ENCODE measurements at regions not wholly inside any gene's neighbourhood (a gene's known extent, or its start where the extent isn't known, plus 50 kb on each side); places are given as distances from the start of the nearest gene placed in this dataset.

DNA sequence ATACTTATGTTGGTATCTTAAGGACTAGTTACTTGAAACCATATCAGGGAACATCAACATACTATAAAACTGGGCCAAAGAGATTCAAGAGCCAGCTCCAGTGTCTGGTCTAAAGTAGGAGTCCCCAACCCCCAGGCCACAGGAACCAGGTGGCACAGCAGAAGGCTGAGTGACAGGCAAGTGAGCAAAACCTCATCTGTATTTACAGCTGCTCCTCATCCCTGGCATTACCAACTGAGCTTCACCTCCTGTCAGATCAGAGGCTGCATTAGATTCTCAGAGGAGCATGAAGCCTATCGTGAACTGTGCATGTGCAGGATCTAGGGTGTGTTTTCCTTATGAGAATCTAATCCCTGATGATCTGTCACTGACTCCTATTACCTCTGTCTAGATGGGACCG lies 581.6 kb upstream of the CDH9 start:
- no peaks in the 10 kb centered on the region for H3K36me3 Mint-ChIP-seq (ENCODE audit: low read depth)
- no peak overlapping the region for H3K4me3 Mint-ChIP-seq
- peaks cover 41% of the 10 kb centered on the region for H3K9me3 Mint-ChIP-seq
- no peak overlapping the region for H3K27ac Mint-ChIP-seq
- DNase-seq (ENCODE audit: low spot score): no peak
- H3K4me1 Mint-ChIP-seq (ENCODE audit: low read depth): no peaks in the 10 kb centered on the region
- no peaks in the 10 kb centered on the region for H3K27me3 Mint-ChIP-seq (ENCODE audit: low read depth)

DNA sequence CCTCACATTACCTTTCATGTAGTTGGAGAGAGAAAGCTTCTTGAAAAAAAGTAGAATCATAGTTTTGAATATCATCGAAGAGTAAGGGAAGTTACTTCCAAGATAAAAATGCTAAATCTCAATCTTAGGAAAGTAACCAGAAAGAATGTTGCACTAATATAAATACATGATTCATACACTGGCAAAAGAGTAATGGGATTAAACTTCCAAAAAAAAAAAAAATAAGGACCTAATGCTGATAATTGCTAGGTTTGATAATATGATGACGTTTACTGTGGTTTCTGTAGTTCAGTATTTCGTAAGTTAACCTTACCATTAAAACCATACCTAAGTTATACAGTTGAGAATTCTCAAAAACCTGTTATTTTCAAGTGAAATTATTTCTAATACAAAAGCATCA lies 573.8 kb upstream of the CDH9 start:
- Mint-ChIP-seq H3K27me3 (ENCODE audit: low read depth) (no peaks in the 10 kb centered on the region), H3K27ac (no peak overlapping the region), H3K9me3 (peaks cover 25% of the 10 kb centered on the region), H3K4me1 (ENCODE audit: low read depth) (no peaks in the 10 kb centered on the region), H3K4me3 (no peak overlapping the region), H3K36me3 (ENCODE audit: low read depth) (no peaks in the 10 kb centered on the region)
- no peak for DNase-seq (ENCODE audit: low spot score)

GRCh38 chr5:27608992-27609391 lies 570.6 kb upstream of the CDH9 start:
- H3K36me3 Mint-ChIP-seq (ENCODE audit: low read depth): no peaks in the 10 kb centered on the region
- no peak for DNase-seq (ENCODE audit: low spot score)
- no peaks in the 10 kb centered on the region for H3K27me3 Mint-ChIP-seq (ENCODE audit: low read depth)
- no peak overlapping the region for H3K4me3 Mint-ChIP-seq
- no peaks in the 10 kb centered on the region for H3K4me1 Mint-ChIP-seq (ENCODE audit: low read depth)
- peaks cover 16% of the 10 kb centered on the region for H3K9me3 Mint-ChIP-seq
- no peak overlapping the region for H3K27ac Mint-ChIP-seq

GRCh38 chr5:27598576-27598975 lies 560.2 kb upstream of the CDH9 start:
- Mint-ChIP-seq H3K27me3 (ENCODE audit: low read depth) (no peaks in the 10 kb centered on the region), H3K4me3 (no peak overlapping the region), H3K27ac (no peak overlapping the region), H3K4me1 (ENCODE audit: low read depth) (no peaks in the 10 kb centered on the region), H3K36me3 (ENCODE audit: low read depth) (no peaks in the 10 kb centered on the region), H3K9me3 (peaks cover 39% of the 10 kb centered on the region)
- DNase-seq (ENCODE audit: low spot score): no peak

DNA sequence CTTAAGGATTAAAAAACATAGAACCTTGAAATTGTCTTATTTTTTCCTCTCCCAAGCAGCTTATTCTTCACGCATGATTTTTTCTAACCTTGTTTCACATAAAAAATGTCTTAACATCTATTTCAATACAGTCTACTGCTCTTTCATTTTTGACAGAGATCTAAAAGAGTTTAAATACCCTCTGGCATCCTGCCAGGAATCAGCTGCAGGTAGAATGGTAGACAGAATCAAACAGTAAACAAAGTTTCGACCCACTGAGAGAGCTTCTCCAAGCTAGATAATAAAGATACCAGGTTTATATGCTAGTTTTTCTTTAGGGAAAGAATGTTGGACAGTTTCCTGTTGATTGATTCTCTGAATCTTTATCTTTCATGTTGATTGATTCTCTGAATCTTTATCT lies 555.8 kb upstream of the CDH9 start:
- no peaks in the 10 kb centered on the region for H3K36me3 Mint-ChIP-seq (ENCODE audit: low read depth)
- no peaks in the 10 kb centered on the region for H3K27me3 Mint-ChIP-seq (ENCODE audit: low read depth)

DNA sequence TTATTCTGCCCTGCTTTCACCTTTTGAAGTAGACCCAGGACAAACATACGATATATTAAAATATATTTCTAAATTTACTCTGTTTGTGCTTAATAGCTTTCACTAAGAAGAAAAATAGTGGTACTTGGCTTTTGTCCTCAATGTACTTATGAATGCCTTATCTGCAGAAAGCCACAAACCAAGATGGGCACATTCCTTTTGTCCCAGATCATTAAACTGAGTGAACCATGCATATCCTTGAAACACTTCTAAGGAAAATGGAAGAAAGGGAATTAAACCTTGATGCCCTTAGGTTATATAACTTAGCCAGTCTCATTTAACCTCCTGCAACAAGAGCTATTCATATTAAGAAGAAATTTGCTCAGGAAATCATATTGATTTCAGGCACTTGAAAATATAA lies 553.8 kb upstream of the CDH9 start:
- no peaks in the 10 kb centered on the region for H3K4me1 Mint-ChIP-seq (ENCODE audit: low read depth)
- DNase-seq (ENCODE audit: low spot score): no peak
- no peak overlapping the region for H3K4me3 Mint-ChIP-seq
- peaks cover 51% of the 10 kb centered on the region for H3K9me3 Mint-ChIP-seq
- no peak overlapping the region for H3K27ac Mint-ChIP-seq
- no peaks in the 10 kb centered on the region for H3K27me3 Mint-ChIP-seq (ENCODE audit: low read depth)
- no peaks in the 10 kb centered on the region for H3K36me3 Mint-ChIP-seq (ENCODE audit: low read depth)

More for the DNA sequence above, 555.8 kb upstream of the CDH9 start:
- H3K4me1 Mint-ChIP-seq (ENCODE audit: low read depth): no peaks in the 10 kb centered on the region
- H3K9me3 Mint-ChIP-seq: peaks cover 38% of the 10 kb centered on the region
- no peak for DNase-seq (ENCODE audit: low spot score)
- H3K27ac Mint-ChIP-seq: no peak overlapping the region
- no peak overlapping the region for H3K4me3 Mint-ChIP-seq

DNA sequence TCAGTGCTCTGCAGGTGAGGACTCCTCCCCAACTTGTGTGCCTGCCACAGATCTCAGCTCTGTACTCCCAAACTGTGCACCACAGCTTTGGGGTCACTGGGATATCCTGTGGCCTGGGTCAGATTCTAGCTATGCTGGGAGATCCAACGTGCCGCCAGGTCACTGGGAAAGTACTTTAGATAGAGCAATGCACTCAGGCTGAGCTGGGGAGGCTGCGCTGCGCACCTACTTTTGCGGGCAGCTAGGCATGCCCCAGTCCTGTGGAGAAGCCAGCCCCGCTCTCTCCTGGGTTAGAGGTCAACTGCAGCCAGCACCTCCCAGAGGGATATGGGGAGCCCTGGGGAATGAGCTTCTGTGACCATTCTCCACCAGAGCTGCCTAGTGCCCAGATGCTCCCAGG lies 552.1 kb upstream of the CDH9 start:
- no peaks in the 10 kb centered on the region for H3K36me3 Mint-ChIP-seq (ENCODE audit: low read depth)
- H3K4me3 Mint-ChIP-seq: no peak overlapping the region

DNA sequence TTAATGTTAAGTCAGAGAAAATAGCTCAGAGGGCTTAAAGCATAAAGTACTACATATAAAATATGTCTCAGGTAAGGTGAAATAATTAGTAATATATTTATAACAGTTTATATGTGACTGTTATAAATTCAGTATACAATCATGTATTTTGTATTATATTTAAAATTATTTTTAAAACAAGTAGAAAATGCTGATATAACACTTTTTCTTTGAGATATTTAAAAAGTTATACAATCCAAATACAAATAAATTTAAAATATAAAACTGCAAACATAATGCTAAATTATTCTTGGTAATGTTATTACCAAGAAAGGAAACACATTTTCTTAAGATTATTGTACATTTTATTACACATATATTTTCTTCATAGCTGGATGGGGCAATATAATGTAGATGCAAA lies 539.9 kb upstream of the CDH9 start:
- Mint-ChIP-seq H3K4me3 (no peak overlapping the region), H3K27me3 (ENCODE audit: low read depth) (no peaks in the 10 kb centered on the region), H3K9me3 (peaks cover 39% of the 10 kb centered on the region), H3K36me3 (ENCODE audit: low read depth) (no peaks in the 10 kb centered on the region), H3K4me1 (ENCODE audit: low read depth) (no peaks in the 10 kb centered on the region), H3K27ac (no peak overlapping the region)
- no peak for DNase-seq (ENCODE audit: low spot score)

More for the DNA sequence above, 552.1 kb upstream of the CDH9 start:
- H3K27me3 Mint-ChIP-seq (ENCODE audit: low read depth): no peaks in the 10 kb centered on the region
- no peak overlapping the region for H3K27ac Mint-ChIP-seq
- no peaks in the 10 kb centered on the region for H3K4me1 Mint-ChIP-seq (ENCODE audit: low read depth)
- H3K9me3 Mint-ChIP-seq: peaks cover 52% of the 10 kb centered on the region
- DNase-seq (ENCODE audit: low spot score): no peak

- peaks cover 12% of the 10 kb centered on the region for H3K9me3 Mint-ChIP-seq
- H3K27me3 Mint-ChIP-seq (ENCODE audit: low read depth): no peaks in the 10 kb centered on the region
- H3K4me1 Mint-ChIP-seq (ENCODE audit: low read depth): no peaks in the 10 kb centered on the region
- no peak overlapping the region for H3K27ac Mint-ChIP-seq
- no peak for DNase-seq (ENCODE audit: low spot score)
- no peaks in the 10 kb centered on the region for H3K36me3 Mint-ChIP-seq (ENCODE audit: low read depth)
- H3K4me3 Mint-ChIP-seq: no peak overlapping the region
Observed at GRCh38 chr5:27571681-27572080, 533.3 kb upstream of the CDH9 start.

DNA sequence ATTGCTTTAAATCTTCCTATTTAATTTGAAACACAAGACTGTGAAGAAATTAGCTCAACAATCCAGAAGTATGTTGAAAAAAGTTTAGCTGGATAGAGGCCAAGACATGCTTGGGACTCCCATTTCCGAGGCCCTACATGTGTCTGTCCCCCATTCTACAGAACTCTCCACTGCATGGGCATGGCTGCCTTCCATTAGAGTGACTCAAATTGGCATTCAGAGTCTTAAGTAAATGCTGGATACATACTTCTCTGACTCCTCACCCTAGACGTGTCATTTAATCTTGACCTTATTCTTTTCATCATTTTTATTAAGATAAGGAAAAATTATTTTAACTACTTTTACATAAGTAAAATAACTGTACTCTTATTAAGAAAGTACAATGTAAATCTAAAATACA lies 530.4 kb upstream of the CDH9 start:
- no peak for DNase-seq (ENCODE audit: low spot score)
- Mint-ChIP-seq H3K4me1 (ENCODE audit: low read depth) (no peaks in the 10 kb centered on the region), H3K9me3 (peaks cover 5% of the 10 kb centered on the region)

DNA sequence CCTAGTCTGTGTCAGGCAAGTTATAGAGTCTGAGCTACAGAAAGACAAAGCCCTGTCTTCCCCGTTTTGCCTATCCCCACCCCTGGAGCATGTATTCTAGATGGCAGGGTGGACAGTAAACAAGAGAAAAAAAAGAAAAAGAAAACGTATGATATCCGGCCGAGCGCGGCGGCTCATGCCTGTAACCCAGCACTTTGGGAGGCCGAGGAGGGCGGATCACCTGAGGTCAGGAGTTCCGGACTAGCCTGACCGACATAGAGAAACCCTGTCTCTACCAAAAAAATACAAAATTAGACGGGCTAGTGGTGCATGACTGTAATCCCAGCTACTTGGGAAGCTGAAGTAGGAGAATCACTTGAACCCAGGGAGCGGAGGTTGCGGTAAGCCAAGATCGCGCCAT lies 523.0 kb upstream of the CDH9 start:
- peaks cover 12% of the 10 kb centered on the region for H3K9me3 Mint-ChIP-seq
- H3K4me3 Mint-ChIP-seq: no peak overlapping the region
- H3K27me3 Mint-ChIP-seq (ENCODE audit: low read depth): no peaks in the 10 kb centered on the region
- H3K36me3 Mint-ChIP-seq (ENCODE audit: low read depth): no peaks in the 10 kb centered on the region
- H3K4me1 Mint-ChIP-seq (ENCODE audit: low read depth): no peaks in the 10 kb centered on the region
- no peak for DNase-seq (ENCODE audit: low spot score)
- no peak overlapping the region for H3K27ac Mint-ChIP-seq

More for the DNA sequence above, 530.4 kb upstream of the CDH9 start:
- Mint-ChIP-seq H3K4me3 (no peak overlapping the region), H3K27me3 (ENCODE audit: low read depth) (no peaks in the 10 kb centered on the region), H3K27ac (no peak overlapping the region), H3K36me3 (ENCODE audit: low read depth) (no peaks in the 10 kb centered on the region)

GRCh38 chr5:27548484-27548883 lies 510.1 kb upstream of the CDH9 start:
- Mint-ChIP-seq H3K4me1 (ENCODE audit: low read depth) (no peaks in the 10 kb centered on the region), H3K27ac (no peak overlapping the region), H3K4me3 (no peak overlapping the region), H3K36me3 (ENCODE audit: low read depth) (no peaks in the 10 kb centered on the region), H3K27me3 (ENCODE audit: low read depth) (no peaks in the 10 kb centered on the region), H3K9me3 (peaks cover 48% of the 10 kb centered on the region)
- DNase-seq (ENCODE audit: low spot score): no peak

- no peak for DNase-seq (ENCODE audit: low spot score)
- Mint-ChIP-seq H3K27me3 (ENCODE audit: low read depth) (no peaks in the 10 kb centered on the region), H3K27ac (no peak overlapping the region), H3K4me3 (no peak overlapping the region), H3K36me3 (ENCODE audit: low read depth) (no peaks in the 10 kb centered on the region), H3K4me1 (ENCODE audit: low read depth) (no peaks in the 10 kb centered on the region), H3K9me3 (peaks cover 39% of the 10 kb centered on the region)
Observed at GRCh38 chr5:27535031-27535557, 496.7 kb upstream of the CDH9 start.

DNA sequence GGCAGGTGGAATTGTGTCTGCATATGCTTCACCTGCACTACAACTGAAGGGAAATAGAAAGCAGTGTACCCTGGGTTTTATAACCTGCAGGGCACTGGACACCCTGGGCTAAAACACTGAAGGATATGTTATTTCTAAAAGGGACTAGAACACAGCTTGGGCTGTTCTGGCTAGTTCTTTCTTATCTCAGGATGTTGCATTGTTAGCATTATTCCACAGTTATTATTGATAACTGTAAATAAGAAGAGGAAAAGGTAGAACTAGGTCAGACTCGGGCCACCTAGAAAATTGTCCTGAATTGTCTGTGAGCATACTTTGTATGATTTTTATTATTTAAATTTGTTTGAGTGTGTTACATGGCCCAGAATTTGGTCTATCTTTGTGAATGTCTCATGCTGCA lies 493.9 kb upstream of the CDH9 start:
- DNase-seq (ENCODE audit: low spot score): no peak
- Mint-ChIP-seq H3K9me3 (peaks cover 52% of the 10 kb centered on the region), H3K4me1 (ENCODE audit: low read depth) (no peaks in the 10 kb centered on the region), H3K27me3 (ENCODE audit: low read depth) (no peaks in the 10 kb centered on the region), H3K4me3 (no peak overlapping the region), H3K36me3 (ENCODE audit: low read depth) (no peaks in the 10 kb centered on the region), H3K27ac (no peak overlapping the region)

DNA sequence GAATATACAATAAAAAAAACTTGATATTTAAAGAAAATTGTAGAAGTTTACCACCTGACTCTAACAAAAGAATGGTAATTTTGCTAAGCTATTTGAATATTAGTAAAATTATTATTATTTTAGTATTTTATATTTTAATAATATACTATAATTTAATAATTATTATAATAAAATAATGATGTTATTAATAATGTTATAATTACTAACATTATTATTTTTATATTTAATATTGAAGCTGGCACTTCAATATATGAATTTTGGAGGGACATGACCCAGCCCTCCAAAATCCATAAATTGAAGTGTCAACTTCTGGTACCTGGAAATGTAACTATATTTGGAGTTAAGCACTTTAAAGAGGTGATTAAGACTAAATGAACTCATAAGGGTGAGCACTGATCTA lies 486.1 kb upstream of the CDH9 start:
- H3K27ac Mint-ChIP-seq: no peak overlapping the region
- H3K36me3 Mint-ChIP-seq (ENCODE audit: low read depth): no peaks in the 10 kb centered on the region
- no peak for DNase-seq (ENCODE audit: low spot score)
- peaks cover 59% of the 10 kb centered on the region for H3K9me3 Mint-ChIP-seq
- H3K4me3 Mint-ChIP-seq: no peak overlapping the region
- no peaks in the 10 kb centered on the region for H3K4me1 Mint-ChIP-seq (ENCODE audit: low read depth)
- H3K27me3 Mint-ChIP-seq (ENCODE audit: low read depth): no peaks in the 10 kb centered on the region
